Mammary epithelial cell (primary cell): ENCODE measurements at regions not wholly inside any gene's neighbourhood (a gene's known extent, or its start where the extent isn't known, plus 50 kb on each side); places are given as distances from the start of the nearest gene placed in this dataset.

Experiments
- CTCF ChIP-seq, 2 donors: IDR thresholded peaks in 1 of 2; conservative IDR thresholded peaks in 1 of 2; 2 replicates each; pipeline ENCODE4 v1.5.1; 2011 to 2012; ENCODE audit warnings: inconsistent platforms in 2 of 2, low read length in 2 of 2, mild to moderate bottlenecking in 2 of 2, control low read depth in 1 of 2, low read depth in 1 of 2; ENCODE audit not compliant: insufficient read depth in 1 of 2; ENCODE audit errors: extremely low read depth in 1 of 2
- EZH2 ChIP-seq: IDR thresholded peaks from 2 replicates; pipeline ENCODE4 v1.6.1; 2012; ENCODE audit warnings: low read length, inconsistent platforms, borderline replicate concordance

GRCh38 chr10:89952751-89953150 lies 251.4 kb downstream of the KIF20B start:
- no peak for TF ChIP-seq CTCF (conservative IDR thresholded peaks at IDR 0.05 in 1 of 2, IDR thresholded peaks at IDR 0.05 in 1 of 2; ENCODE audit: extremely low read depth in 1 of 2, insufficient read depth in 1 of 2, low read depth in 1 of 2, low read length in 2 of 2)
- TF ChIP-seq EZH2, result no peak
